ENCODE measurements at regions not wholly inside any gene's neighbourhood (a gene's known extent, or its start where the extent isn't known, plus 50 kb on each side); places are given as distances from the start of the nearest gene placed in this dataset.

- TF ChIP-seq, protein P1, sequence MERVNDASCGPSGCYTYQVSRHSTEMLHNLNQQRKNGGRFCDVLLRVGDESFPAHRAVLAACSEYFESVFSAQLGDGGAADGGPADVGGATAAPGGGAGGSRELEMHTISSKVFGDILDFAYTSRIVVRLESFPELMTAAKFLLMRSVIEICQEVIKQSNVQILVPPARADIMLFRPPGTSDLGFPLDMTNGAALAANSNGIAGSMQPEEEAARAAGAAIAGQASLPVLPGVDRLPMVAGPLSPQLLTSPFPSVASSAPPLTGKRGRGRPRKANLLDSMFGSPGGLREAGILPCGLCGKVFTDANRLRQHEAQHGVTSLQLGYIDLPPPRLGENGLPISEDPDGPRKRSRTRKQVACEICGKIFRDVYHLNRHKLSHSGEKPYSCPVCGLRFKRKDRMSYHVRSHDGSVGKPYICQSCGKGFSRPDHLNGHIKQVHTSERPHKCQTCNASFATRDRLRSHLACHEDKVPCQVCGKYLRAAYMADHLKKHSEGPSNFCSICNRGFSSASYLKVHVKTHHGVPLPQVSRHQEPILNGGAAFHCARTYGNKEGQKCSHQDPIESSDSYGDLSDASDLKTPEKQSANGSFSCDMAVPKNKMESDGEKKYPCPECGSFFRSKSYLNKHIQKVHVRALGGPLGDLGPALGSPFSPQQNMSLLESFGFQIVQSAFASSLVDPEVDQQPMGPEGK (CRISPR knock-in tag; IDR thresholded peaks at IDR 0.05; ENCODE audit: borderline replicate concordance): no peak
- TF ChIP-seq ZNF565 (CRISPR knock-in tag; conservative IDR thresholded peaks at IDR 0.05; ENCODE audit: low read depth): no peak
- TF ChIP-seq RARB (CRISPR knock-in tag; IDR thresholded peaks at IDR 0.05): no peak
- no peak for TF ChIP-seq ARNTL (CRISPR knock-in tag; IDR thresholded peaks at IDR 0.05; ENCODE audit: borderline replicate concordance, low read depth)
- TF ChIP-seq ISL1 (CRISPR knock-in tag; IDR thresholded peaks at IDR 0.05): no peak
- no peak for TF ChIP-seq ESRRG (CRISPR knock-in tag; IDR thresholded peaks at IDR 0.05)
- TF ChIP-seq SNAI2 (CRISPR knock-in tag; IDR thresholded peaks at IDR 0.05): no peak
- TF ChIP-seq, protein P2, sequence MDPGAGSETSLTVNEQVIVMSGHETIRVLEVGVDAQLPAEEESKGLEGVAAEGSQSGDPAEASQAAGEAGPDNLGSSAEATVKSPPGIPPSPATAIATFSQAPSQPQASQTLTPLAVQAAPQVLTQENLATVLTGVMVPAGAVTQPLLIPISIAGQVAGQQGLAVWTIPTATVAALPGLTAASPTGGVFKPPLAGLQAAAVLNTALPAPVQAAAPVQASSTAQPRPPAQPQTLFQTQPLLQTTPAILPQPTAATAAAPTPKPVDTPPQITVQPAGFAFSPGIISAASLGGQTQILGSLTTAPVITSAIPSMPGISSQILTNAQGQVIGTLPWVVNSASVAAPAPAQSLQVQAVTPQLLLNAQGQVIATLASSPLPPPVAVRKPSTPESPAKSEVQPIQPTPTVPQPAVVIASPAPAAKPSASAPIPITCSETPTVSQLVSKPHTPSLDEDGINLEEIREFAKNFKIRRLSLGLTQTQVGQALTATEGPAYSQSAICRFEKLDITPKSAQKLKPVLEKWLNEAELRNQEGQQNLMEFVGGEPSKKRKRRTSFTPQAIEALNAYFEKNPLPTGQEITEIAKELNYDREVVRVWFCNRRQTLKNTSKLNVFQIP (CRISPR knock-in tag; IDR thresholded peaks at IDR 0.05; ENCODE audit: borderline replicate concordance, low read depth): no peak
- TF ChIP-seq TCF4 (CRISPR knock-in tag; IDR thresholded peaks at IDR 0.05; ENCODE audit: borderline replicate concordance): no peak
- no peak for TF ChIP-seq TOX (CRISPR knock-in tag; IDR thresholded peaks at IDR 0.05; ENCODE audit: borderline replicate concordance)
These were observed 57.9 kb upstream of the ADORA3 start for GRCh38 chr1:111561328-111561727.
